DMS114 treated with DMSO at 0.1 percent for 48 hours (cell line): ENCODE measurements at regions not wholly inside any gene's neighbourhood (a gene's known extent, or its start where the extent isn't known, plus 50 kb on each side); places are given as distances from the start of the nearest gene placed in this dataset.
"Not testable (repeated sequence)": the region's sequence is repeated elsewhere in the genome, so short reads cannot be mapped to it uniquely, and the experiment has no call there.

ENCODE experiments used
- DNase-seq: peaks from one replicate; lab custom pipeline; 2025; ENCODE audit not compliant: unreplicated experiment; lab: John Stamatoyannopoulos, UW

DNA sequence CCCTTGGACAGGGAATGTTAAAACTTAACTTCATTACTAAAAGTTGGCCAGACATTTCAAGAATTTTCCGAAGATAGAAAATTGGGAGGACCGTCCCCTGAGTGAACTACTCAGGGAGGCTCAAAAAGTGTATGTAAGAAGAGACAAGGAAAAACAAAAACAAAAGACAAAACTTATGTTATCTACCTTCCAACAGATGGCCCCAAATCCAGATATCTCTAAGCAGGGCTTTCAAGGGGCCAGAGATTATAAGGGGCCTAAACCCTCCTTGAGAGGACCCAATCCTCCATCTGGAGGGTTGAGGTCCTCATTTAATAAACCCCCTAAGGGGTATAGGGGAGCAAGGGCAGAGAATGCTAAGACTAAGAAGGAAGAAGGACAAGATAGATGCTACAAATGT, 203.6 kb downstream of the SH2D4B start:
- no peak for DNase-seq

DNA sequence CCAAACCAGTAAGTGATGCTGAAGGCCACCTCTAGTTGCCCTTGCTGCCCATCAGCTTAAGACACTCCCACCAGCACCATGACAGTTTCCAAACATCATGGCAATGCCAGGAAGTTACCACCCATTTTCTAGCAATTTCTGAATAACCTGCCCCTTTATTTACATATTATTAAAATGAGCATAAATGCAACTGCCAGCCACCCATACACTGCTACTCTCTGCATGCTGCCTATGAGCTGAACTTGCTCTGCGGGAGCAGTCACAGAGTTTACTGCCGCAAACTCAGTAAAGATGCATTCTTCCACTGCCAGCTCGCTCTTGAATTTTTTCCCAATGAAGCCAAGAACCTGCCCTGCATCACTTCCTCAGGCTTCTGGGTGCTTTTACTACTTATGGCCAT, 212.6 kb downstream of the SH2D4B start:
- DNase-seq, result no peak

DNA sequence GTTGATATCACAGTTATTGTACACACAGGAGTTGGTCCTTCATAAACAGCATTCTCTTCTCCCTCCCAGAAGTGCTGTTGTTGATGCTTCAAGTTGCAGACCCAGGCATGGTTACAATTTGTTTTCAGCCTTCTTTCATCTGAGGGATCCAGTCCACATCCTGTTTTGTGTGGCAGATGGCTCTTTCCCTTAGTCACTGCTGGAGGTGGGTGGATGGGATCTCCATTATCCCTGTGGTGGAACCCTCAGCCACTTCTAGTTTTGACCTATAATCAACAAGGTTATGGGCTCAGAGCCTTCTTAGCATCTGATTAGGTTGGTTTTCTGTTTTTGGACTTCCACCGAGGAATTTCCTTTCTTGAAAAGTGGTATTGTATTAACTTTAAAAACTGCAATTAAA, 214.2 kb downstream of the SH2D4B start:
- no peak for DNase-seq

DNA sequence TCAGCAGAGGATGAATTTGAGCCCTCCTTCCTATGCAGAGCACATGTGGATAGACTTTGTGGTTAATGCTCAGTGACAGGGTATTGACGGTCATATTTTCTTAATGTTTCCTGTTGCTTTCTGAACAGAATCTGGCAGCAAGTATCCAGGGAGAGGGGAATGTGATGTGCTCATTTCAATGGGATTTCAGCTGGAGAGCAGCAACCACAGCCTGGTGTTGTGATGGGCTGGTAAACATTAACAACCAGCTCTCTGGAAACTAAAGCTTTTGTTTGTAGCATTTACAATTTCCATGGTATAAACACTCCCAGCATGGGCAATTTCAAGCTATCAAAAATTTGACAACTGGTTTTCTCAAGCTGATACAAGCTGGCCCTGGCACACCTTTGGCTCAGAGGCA, 215.9 kb downstream of the SH2D4B start:
- no peak for DNase-seq

DNA sequence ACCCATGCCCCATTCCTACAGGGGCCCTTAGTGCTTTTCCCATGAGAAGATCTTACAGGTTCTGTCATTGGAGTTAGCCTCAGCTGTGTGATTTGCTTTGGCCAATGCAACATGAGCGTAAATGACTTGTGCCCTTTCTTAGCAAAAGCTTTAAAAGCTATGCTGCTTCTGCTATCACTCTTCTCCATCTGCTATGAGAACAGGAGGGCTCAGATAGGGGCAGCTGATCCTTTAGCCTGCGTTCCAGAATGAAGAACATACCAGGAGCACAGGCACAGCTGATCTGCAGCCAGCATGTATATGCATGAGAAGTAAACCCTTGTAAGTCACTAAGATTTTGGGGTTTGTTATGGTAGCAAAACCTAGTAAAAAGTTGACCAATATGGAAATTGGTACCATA, 218.2 kb downstream of the SH2D4B start:
- no peak for DNase-seq

DNA sequence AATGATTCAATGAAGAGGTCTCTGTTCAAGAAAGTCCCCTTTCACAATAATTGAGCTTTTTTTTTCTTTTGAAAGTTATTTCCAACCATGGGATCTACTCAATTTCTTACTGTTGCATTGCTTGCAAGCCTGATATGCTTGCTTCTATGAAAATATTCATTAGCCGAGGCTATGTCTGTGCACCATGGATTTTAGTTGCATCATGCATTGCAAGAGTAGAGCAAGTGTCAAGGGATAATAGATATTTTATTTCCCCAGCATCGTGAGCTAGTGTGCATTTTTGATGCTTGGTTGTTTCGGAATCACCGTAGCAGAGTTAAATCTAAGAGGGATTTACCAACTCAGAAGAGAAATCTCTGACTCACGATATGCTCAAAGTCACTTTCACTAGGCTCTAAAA, 222.0 kb downstream of the SH2D4B start:
- DNase-seq, result no peak

DNA sequence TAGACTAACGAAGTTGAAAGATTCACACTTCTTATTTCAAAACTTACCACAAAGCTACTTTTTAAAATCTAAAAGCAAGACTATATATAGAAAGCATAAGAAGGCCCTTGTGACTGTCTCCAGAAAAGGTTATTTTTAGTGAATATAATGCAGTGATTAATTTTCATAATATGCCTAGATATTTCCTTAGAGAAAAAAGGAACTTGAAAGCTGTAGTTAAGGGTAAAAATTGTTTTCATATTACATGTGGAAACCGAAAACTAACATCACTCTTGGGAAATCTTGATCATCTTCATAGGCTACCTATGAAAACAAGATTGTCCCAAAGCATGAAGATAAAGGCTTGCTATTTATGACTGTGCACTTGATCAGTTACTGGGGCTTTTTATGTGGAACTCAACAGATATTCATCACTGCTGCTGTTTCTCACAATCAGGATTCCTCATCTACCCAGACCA, 223.2 kb downstream of the SH2D4B start:
- DNase-seq, result no peak

DNA sequence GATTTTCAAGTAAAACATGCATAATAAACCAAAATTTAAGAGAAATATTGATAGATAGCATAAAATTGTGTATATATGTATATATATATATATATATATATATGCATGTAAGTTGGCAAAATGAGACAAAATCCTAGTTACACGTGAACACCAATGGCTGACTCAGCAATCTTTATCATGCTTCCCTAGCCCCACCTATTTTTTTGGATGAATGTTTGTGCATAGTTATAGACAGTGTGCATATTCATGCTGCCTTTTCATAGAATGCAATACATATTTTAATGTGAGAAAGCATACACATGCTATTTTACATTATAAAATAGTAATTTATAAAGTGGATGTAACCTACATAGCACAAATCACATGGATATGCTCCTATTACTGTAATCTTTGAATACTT, 230.3 kb downstream of the SH2D4B start:
- DNase-seq, result no peak

DNA sequence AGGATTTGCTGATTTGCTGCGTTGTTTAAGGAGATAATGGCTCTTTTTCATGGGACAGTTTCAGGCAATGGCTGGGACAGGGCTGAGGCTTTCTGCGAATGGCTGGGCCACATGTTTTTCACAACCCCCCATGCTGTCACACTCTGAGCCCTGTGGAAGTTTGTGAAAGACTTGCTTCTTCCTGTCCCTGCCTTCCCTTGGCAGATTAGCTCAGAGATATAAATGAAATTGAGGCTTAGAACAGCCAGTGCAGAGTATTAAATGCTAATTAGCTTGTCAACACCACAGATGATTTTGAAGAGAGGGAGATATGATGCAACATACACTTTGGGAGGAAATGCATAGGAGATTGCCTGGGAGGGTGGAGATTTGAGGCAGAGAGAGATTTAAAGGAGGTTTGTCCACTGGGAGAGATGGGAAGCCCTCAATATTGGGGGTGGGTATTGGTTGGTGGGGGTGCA, 232.0 kb downstream of the SH2D4B start:
- DNase-seq, result no peak

DNA sequence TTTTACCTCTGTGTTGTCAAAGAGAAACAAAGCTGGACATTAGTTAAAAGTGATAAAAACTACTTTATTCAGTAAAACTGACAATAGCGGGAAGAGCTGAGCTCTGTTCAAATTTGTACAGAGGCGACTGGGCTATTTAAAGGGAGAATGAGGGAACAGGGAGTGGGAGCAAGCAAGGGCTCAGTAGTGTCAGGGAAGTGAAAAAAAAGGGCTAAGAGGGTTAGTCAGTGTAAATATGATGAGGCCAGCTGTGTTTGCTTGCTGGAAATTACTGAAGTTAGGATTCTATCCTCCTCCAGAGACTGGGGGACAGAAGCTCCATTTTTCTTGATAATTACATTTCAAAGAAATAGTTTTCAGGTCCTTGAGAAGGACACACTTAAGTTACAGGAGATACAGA, 232.5 kb downstream of the SH2D4B start:
- DNase-seq, result no peak

DNA sequence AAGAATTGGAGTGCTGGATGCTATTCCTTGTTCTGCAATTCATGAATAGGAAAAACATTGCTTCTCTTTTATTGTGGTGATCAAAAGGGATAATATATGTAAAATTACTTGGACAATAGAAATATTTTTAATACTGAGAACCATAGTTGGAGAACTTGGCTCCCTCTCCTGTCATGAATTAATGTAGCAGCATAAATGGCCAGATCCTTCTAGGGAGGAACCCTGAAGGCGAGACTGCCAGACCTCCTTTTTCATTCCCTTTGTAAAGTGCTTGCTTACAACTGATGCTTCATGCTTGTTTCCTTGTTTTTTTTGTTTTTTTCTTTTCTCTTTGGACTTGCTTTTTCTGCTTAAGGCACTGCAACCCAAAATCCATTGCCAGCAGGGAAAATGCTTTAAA, 233.6 kb downstream of the SH2D4B start:
- no peak for DNase-seq

DNA sequence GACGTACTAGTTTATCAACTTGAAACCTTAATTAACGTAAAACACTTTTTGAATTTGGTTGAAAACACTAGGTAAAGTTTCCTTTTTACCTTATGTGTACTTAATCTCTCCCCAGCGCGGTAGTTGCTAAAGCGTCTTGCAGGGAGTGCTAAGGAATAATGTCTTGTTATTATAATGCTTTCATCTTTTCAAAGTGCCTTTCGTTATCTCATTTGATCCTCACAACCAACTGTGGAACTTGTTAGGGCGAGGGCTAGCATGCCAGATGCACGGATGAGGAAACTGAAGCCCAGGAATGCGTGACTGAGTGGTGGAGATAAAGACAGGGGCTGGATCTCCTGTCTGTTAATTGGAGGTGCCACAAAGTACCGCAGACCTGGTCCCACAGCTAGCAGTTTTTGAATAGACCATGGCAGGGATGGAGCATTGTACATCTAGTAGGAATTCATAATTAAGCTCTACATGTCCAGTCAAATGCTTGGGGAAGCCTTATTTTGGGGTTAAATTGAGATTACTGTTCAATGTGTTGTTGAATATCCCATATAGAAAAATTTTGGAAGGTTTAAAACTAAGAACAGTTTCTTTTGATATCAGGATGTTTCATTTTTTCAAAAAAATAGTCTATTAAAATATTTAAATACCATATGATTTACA, 234.3 kb downstream of the SH2D4B start:
- DNase-seq, result no peak

DNA sequence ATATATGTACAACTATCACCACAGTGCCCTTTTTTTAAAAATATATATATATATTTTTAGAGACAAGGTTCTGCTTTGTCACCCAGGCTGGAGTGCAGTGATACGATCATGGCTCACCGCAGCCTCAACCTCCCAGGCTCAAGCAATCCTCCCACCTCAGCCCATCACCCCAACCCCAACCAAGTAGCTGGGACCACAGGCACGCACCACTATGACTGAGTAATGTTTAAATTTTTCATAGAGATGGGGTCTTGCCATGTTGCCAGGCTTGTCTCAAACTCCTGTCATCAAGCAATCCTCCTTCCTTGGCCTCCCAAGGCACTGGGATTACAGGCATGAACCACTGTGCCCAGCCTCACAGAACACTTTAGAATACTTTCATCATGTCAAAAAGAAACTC, 234.9 kb downstream of the SH2D4B start:
- no peak for DNase-seq

DNA sequence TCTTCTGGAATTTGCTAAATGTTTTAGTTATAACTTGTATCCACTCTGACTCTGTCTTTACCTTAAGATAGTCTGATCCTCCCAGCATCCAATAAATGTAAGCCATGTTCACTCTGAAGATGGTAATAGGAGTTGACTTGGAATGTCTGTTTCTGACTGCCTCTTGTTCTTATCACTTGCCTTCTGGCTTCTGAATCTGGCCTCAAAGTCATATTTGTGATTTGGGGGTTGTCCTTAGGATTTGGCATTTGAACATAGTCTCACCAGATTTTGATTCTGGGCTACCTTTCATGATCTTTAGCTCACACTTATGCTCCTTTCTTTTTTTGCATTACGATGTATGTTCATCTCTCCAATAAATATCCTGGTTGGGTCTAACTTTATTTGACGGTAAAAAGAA, 247.0 kb downstream of the SH2D4B start:
- DNase-seq, result no peak

DNA sequence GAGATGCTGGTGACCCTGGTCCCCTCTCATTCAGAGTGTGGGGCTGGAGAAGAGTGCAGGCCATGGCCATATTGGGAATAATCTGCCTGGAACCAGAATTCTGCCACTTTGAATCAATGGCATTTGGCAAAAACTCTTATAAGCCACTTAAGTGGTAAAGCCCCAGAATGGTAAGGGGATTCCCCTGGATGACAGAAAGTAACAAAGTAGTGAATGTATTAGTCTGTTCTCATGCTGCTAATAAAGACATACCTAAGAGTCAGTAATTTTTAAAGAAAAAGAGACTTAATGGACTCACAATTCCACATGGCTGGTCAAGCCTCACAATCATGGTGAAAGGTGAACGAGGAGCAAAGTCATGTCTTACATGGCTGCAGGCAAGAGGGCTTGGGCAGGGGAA, 248.6 kb downstream of the SH2D4B start:
- DNase-seq, result no peak

DNA sequence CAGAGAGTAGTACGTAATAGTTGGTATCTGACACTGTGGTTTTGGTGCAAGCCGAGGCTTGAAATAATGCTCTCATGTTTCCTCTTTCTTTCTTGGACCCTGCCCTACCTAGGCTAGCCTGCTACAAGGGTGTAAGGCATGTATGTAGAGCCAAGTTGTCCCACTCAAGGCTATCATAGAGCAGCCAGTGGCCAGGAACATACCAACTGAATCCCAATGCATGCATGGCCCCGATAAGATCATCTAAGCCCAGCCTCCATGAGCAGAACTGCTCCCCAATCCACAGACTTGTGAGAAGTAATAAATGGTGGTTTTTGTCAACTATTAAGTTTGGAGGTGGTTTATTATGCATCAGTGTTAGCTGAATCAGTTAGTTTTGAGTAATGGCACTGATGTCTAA, 250.2 kb downstream of the SH2D4B start:
- no peak for DNase-seq

DNA sequence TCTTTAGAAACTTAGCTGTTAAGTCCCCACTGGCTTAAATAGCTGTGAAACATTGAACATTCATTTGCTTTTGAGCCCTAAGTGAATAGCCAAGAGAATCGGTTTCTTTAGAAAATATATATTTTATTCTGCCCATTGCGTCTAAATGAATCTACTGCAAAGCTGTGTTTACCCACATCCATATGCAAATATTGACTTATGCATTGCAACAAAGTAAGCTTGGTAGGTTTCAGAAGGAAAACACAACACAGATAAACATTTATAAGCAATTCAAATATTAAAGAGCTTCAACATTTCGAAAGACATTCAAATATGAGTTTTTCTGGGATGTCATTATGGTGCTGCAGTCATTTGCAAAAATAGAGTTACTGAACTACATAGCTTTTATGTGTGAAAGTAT, 257.3 kb downstream of the SH2D4B start:
- no peak for DNase-seq

DNA sequence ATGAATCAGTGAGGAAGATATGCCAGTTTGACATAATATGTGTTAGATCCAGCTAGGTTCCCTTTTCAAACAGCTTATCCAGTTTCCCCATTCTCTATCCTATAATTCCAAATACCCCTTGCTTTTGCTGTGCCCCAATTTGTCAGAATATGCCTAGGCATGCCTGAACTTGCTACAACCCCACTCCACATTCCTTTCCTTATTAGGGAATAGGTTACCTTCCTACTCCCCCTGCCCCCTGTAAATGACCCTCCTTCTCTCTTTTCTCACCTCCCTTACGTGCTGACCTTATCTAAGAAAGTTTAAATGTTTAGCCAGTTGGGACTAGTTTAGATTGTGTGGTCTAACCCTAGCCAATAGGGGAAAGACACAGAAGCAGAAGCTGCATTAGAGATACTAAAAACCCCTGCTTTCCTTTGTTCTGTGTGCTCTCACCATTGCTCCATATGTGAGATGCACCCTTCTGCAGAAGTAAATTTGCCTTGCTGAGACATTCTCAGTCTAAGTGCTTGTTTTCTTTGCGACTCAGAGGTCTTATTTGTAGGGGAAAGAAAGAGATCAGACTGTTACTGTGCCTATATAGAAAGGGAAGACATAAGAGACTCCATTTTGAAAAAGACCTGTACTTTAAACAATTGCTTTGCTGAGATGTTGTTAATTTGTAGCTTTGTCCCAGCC, 267.8 kb downstream of the SH2D4B start:
- DNase-seq, result no peak

DNA sequence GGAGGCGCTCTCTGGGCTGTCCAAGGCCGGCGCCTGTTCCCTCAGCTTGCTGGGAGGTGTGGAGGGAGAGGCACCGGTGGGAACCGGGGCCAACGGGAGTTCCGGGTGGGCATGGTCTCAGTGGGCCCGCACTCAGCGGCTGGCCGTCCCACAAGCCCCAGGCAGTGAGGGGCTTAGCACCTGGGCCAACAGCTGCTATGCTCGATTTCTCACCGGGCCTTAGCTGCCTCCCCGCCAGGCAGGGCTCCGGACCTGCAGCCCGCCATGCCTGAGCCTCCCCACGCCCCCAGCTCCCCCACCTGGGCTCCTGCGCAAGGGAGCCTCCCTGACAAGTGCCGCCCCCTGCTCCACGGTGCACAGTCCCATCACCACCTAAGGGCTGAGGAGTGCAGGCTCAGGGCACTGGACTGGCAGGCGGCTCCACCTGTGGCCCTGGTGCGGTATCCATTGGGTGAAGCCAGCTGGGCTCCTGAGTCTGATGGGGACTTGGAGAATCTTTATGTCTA, 276.5 kb downstream of the SH2D4B start:
- DNase-seq, result no peak

DNA sequence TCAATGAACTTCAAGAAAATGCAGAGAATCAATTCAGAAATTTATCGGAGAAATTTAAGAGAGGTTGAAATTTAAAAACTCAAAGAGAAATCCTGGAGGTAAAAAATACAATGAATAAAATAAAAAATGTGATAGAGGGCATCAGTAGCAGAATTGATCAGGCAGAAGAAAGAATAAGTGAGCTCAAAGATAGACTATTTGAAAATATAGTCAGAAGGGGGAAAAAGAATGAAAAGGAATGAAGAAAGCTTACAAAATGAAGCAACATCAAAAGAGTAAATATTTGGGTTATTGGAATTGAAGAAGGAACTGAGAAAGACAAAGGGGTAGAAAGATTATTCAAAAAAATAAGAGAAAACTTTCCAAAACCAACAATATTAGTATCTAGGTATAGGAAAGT, 291.4 kb downstream of the SH2D4B start:
- no peak for DNase-seq

DNA sequence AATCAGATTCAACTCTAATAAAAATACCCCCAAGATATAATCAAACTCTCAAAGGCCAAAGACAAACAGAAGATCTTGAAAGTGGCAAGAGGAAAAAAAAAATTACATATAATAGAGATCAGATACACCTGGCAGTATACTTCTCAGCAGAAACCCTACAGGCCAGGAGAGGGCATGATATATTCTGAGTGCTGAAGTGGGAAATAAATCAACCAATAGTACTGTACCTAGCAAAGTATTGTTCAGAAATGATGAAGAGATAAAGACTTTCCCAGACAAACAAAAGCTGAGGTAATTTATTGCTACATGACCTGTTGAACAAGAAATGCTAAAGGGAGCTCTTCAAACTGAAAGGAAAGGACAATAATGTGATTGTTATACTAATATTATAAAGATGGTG, 291.9 kb downstream of the SH2D4B start:
- no peak for DNase-seq

DNA sequence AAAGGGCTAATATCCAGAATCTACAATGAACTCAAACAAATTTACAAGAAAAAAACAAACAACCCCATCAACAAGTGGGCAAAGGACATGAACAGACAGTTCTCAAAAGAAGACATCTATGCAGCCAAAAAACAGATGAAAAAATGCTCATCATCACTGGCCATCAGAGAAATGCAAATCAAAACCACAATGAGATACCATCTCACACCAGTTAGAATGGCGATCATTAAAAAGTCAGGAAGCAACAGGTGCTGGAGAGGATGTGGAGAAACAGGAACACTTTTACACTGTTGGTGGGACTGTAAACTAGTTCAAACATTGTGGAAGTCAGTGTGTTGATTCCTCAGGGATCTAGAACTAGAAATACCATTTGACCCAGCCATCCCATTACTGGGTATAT, 295.0 kb downstream of the SH2D4B start:
- DNase-seq, result not testable (repeated sequence)
